SK-N-SH (cell line): ENCODE measurements at regions not wholly inside any gene's neighbourhood (a gene's known extent, or its start where the extent isn't known, plus 50 kb on each side); places are given as distances from the start of the nearest gene placed in this dataset.

Experiments
- CTCF ChIP-seq: fragments of 200-600 bp; sonication (generic); IDR thresholded peaks from 2 replicates; pipeline ENCODE4 v1.6.1; 2017; ENCODE audit warnings: antibody characterized with exemption, mild to moderate bottlenecking, moderate library complexity
- EP300 ChIP-seq, 2 experiments: IDR thresholded peaks; 2 replicates each; pipeline versions ENCODE4 v1.4.0 to v1.6.1; 2012; ENCODE audit warnings: borderline replicate concordance in 1 of 2, low read depth in 1 of 2, low read length in 1 of 2
- FOSL2 ChIP-seq: IDR thresholded peaks from 2 replicates; pipeline ENCODE4 v1.4.0; 2012; ENCODE audit warnings: low read depth, mild to moderate bottlenecking, moderate library complexity, borderline replicate concordance
- GATA2 ChIP-seq: sonication (generic); formaldehyde crosslinking; IDR thresholded peaks from 2 replicates; pipeline ENCODE4 v1.5.0; 2020; ENCODE audit warnings: mild to moderate bottlenecking, missing genetic modification reagents
- JUND ChIP-seq: IDR thresholded peaks from 2 replicates; pipeline ENCODE4 v1.4.0; 2012
- MAX ChIP-seq: IDR thresholded peaks from 2 replicates; pipeline ENCODE4 v1.4.0; 2012; ENCODE audit warnings: low read depth
- NRF1 ChIP-seq: IDR thresholded peaks from 2 replicates; pipeline ENCODE4 v1.6.1; 2012; ENCODE audit warnings: low read depth, mild to moderate bottlenecking, low read length
- POLR2AphosphoS5 ChIP-seq: IDR thresholded peaks from 2 replicates; pipeline ENCODE4 v1.6.1; 2012; ENCODE audit warnings: low read depth, low read length

- TF ChIP-seq CTCF (no peak), JUND (no peak), MAX (no peak), POLR2AphosphoS5 (no peak), NRF1 (no peak), EP300 (IDR thresholded peaks at IDR 0.05; ENCODE audit: borderline replicate concordance in 1 of 2, low read depth in 1 of 2, low read length in 1 of 2) (no peak), FOSL2 (no peak), GATA2 (CRISPR knock-in tag) (no peak)
These were observed 377.7 kb upstream of the KLF6 start for GRCh38 chr10:4162571-4163286.
